ENCODE measurements at regions not wholly inside any gene's neighbourhood (a gene's known extent, or its start where the extent isn't known, plus 50 kb on each side); places are given as distances from the start of the nearest gene placed in this dataset.
A peak's percentile ranks its signal among the peaks of the same experiment; 100 is the strongest.

DNA sequence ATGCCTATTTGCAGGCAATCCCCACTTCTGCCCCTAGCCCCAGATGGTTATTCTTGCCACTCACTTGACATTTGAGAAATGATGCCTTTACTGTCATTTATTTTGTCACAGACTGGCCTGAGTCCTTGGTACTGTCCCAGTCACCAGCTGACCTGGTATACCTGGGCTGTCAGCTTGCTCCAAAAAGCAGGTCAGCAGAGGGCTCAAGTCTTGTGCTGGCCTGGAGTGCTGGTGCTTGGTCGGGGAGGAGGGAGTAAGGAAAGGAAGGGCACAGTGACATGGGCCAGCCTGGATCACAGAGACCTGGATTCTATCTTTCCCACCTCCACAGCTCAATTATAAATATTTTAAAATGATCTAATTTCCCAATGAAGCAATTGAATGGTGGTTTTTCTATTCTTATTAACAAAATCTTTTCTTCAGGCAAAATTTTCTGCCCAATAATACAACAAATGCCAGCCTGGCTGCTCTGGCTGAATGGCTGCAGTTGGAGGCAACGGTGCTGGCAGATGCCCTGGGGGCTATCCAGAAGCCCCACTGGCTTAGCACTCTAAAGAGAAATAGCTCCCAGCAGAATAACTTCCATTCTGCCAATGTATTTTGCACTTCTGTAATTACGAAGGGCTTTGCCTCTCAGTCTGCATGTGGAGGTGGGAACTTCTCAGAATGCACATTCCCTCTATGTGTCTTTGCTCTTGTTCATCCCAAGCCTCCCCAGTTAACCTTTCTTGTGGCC is 160.6 kb downstream of the GADD45G start:
- no peaks in the 10 kb centered on the region for H3K9me3 ChIP-seq
- peaks cover 2% of the 10 kb centered on the region for H3K4me1 ChIP-seq
- H3K4me3 ChIP-seq: no peak overlapping the region
- TF ChIP-seq POLR2A (IDR thresholded peaks at IDR 0.05) (no peak), EP300 (IDR thresholded peaks at IDR 0.05) (no peak), POLR2AphosphoS5 (IDR thresholded peaks at IDR 0.05) (no peak)
- TF ChIP-seq, protein P1, sequence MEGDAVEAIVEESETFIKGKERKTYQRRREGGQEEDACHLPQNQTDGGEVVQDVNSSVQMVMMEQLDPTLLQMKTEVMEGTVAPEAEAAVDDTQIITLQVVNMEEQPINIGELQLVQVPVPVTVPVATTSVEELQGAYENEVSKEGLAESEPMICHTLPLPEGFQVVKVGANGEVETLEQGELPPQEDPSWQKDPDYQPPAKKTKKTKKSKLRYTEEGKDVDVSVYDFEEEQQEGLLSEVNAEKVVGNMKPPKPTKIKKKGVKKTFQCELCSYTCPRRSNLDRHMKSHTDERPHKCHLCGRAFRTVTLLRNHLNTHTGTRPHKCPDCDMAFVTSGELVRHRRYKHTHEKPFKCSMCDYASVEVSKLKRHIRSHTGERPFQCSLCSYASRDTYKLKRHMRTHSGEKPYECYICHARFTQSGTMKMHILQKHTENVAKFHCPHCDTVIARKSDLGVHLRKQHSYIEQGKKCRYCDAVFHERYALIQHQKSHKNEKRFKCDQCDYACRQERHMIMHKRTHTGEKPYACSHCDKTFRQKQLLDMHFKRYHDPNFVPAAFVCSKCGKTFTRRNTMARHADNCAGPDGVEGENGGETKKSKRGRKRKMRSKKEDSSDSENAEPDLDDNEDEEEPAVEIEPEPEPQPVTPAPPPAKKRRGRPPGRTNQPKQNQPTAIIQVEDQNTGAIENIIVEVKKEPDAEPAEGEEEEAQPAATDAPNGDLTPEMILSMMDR (IDR thresholded peaks at IDR 0.05): no peak
- no peak overlapping the region for H3K27ac ChIP-seq
- no peaks in the 10 kb centered on the region for H3K36me3 ChIP-seq
- no peaks in the 10 kb centered on the region for H3K27me3 ChIP-seq
- DNase-seq (ENCODE audit: low spot score in 2 of 2): peak in 1 of 2 donors; percentile 18
- 83% methylated on average over 3 of the region's 3 CpGs for WGBS

DNA sequence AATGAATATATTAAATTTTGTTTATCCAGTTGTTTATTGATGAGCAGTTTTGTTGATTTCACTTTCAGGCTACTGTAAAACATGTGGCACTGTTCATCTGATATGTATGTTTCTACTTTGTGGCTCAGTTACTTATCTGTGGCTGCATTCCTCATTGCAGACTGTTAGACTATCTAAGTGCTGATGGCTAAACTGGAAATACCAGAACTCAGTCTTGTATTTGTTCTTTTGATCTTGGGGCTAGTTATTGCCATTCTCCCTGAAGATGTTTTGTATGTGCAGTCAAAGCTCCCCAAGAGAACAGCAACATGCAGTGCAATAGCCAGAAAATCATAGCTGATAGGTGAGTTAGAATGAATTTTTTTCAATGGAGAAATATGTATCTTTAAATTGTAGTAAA is 162.2 kb downstream of the GADD45G start:
- no peak for TF ChIP-seq POLR2AphosphoS5 (IDR thresholded peaks at IDR 0.05)
- no peak for TF ChIP-seq POLR2A (IDR thresholded peaks at IDR 0.05)
- TF ChIP-seq, protein P1 (IDR thresholded peaks at IDR 0.05): no peak
- TF ChIP-seq EP300 (IDR thresholded peaks at IDR 0.05): no peak
- peaks cover 10% of the 10 kb centered on the region for H3K4me1 ChIP-seq
- no peak overlapping the region for H3K4me3 ChIP-seq
- no peaks in the 10 kb centered on the region for H3K9me3 ChIP-seq
- no peak for DNase-seq (ENCODE audit: low spot score in 2 of 2)
- H3K36me3 ChIP-seq: no peaks in the 10 kb centered on the region
- H3K27me3 ChIP-seq: no peaks in the 10 kb centered on the region
- H3K27ac ChIP-seq: no peak overlapping the region

DNA sequence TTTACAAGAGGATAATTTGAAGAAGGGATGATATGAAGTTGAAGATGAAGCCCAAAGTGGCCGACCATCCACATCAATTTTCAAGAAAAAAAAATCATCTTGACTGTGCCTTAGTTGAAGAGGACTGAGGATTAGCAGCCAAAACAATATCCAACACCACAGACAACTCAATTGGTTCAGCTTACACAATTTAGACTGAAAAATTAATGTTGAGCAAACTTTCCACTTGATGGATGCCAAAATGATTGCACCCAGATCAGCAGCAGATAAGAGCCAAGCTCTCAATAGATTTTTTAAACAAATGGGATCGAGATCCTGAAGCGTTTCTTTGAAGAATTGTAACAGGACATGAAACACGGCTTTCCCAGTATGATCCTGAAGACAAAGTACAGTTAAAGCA is 163.2 kb downstream of the GADD45G start:
- WGBS: 59% methylated on average over 4 of the region's 4 CpGs
- no peak overlapping the region for H3K27ac ChIP-seq
- DNase-seq (ENCODE audit: low spot score in 2 of 2): no peak

DNA sequence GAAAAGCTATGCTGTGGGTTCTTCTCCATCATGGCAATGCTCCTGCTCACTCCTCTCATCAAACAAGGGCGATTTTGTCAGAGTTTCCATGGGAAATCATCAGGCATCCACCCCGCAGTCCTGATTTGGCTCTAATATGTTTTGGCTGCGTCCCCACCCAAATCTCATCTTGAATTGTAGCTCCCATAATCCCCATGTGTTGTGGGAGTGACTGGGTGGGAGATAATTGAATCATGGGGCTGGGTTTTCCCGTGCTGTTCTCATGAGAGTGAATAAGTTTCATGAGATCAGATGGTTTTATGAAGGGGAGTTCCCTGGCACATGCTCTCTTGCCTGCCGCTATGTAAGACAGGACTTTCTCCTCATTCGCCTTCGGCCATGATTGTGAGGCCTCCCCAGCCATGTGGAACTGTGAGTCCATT is 163.8 kb downstream of the GADD45G start:
- DNase-seq (ENCODE audit: low spot score in 2 of 2): no peak
- 61% methylated on average over 7 of the region's 7 CpGs for WGBS
- Histone ChIP-seq H3K9me3 (no peaks in the 10 kb centered on the region), H3K36me3 (no peaks in the 10 kb centered on the region), H3K27me3 (no peaks in the 10 kb centered on the region), H3K4me3 (no peak overlapping the region), H3K4me1 (peaks cover 10% of the 10 kb centered on the region), H3K27ac (no peak overlapping the region)
- no peak for TF ChIP-seq POLR2AphosphoS5 (IDR thresholded peaks at IDR 0.05)
- TF ChIP-seq, protein P1 (IDR thresholded peaks at IDR 0.05): no peak
- no peak for TF ChIP-seq POLR2A (IDR thresholded peaks at IDR 0.05)
- no peak for TF ChIP-seq EP300 (IDR thresholded peaks at IDR 0.05)

More for the DNA sequence above, 163.2 kb downstream of the GADD45G start:
- Histone ChIP-seq H3K4me3 (no peak overlapping the region), H3K4me1 (peaks cover 10% of the 10 kb centered on the region), H3K27me3 (no peaks in the 10 kb centered on the region), H3K9me3 (no peaks in the 10 kb centered on the region), H3K36me3 (no peaks in the 10 kb centered on the region)
- no peak for TF ChIP-seq POLR2A (IDR thresholded peaks at IDR 0.05)
- TF ChIP-seq EP300 (IDR thresholded peaks at IDR 0.05): no peak
- no peak for TF ChIP-seq POLR2AphosphoS5 (IDR thresholded peaks at IDR 0.05)
- TF ChIP-seq, protein P1 (IDR thresholded peaks at IDR 0.05): no peak

DNA sequence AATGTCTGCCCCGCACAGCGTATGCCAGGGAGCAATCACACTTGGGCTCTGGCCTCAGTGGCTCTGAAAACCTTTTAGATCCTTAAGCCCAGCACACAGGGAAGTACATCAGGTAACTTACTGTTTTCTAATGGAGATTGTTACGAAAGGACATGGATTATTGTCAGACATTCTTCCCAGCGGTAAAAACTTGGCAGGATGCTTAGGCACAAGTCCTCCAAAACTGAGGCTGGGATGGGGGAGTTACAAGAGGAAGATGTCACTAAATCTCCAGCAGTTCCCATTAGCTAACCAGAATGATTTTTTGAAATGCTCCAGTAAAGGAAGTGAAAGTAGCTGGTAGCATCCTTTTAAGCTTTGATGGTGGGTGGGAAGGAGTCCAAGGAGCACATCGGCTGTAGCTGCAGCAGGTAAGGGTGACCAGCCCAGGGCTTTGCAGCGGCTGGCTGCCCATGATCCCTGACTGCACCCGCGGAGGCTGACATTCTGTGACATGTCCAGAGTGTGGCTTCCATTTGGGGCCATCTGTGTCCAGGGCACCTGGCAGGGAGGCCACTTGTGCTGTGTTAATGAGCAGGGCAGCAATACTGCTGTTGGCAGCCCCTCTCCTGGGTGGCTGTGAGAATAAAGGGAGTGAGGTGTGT is 165.8 kb downstream of the GADD45G start:
- DNase-seq (ENCODE audit: low spot score in 2 of 2): peak in 1 of 2 donors; percentile 35
- Histone ChIP-seq H3K4me3 (no peak overlapping the region), H3K27me3 (peaks cover under 1% of the 10 kb centered on the region), H3K4me1 (peaks cover 10% of the 10 kb centered on the region), H3K36me3 (no peaks in the 10 kb centered on the region), H3K9me3 (no peaks in the 10 kb centered on the region), H3K27ac (no peak overlapping the region)
- WGBS: 73% methylated on average over 8 of the region's 8 CpGs
- TF ChIP-seq, protein P1 (IDR thresholded peaks at IDR 0.05): no peak
- TF ChIP-seq POLR2AphosphoS5 (IDR thresholded peaks at IDR 0.05) (no peak), POLR2A (IDR thresholded peaks at IDR 0.05) (no peak), EP300 (IDR thresholded peaks at IDR 0.05) (no peak)

Measured in suprapubic skin (tissue), 4 donors.